Colonic mucosa (tissue), 4 donors: ENCODE measurements at regions not wholly inside any gene's neighbourhood (a gene's known extent, or its start where the extent isn't known, plus 50 kb on each side); places are given as distances from the start of the nearest gene placed in this dataset.

Experiments
- DNase-seq: peaks from one replicate; pipeline ENCODE4 v3.0.0-alpha.2; 2020
- H3K27ac ChIP-seq: fragments of 200-600 bp; one replicate; pipeline ENCODE4 v1.8.0; 2021
- H3K27me3 ChIP-seq: fragments of 200-600 bp; one replicate; pipeline ENCODE4 v1.8.0; 2021
- H3K36me3 ChIP-seq: fragments of 200-600 bp; one replicate; pipeline ENCODE4 v1.8.0; 2021
- H3K4me1 ChIP-seq: fragments of 200-600 bp; one replicate; pipeline ENCODE4 v1.8.0; 2021; ENCODE audit warnings: mild to moderate bottlenecking
- H3K4me3 ChIP-seq: fragments of 200-600 bp; one replicate; pipeline ENCODE4 v1.8.0; 2021
- H3K9ac ChIP-seq, 2 donors: one replicate each; pipeline ENCODE4 v1.7.0; 2013; ENCODE audit warnings: control low read depth in 2 of 2, low read depth in 2 of 2, low read length in 2 of 2
- H3K9me3 ChIP-seq: fragments of 200-600 bp; one replicate; pipeline ENCODE4 v1.8.0; 2021
- CTCF ChIP-seq: fragments of 200-600 bp; IDR thresholded peaks from one replicate; pipeline ENCODE4 v1.8.0; 2022; ENCODE audit warnings: antibody characterized with exemption, mild to moderate bottlenecking
- intact Hi-C: fragments of 100-400 bp; cut with DNase I; formaldehyde crosslinking; loops from one replicate; pipeline ENCODE4 v1.14.1; 2022
- donor health status: healthy.
- donor health status: DM: no; HTN: no; CAD: no.
- donor health status: DM: no; HTN: no; CAD: no.

DNA sequence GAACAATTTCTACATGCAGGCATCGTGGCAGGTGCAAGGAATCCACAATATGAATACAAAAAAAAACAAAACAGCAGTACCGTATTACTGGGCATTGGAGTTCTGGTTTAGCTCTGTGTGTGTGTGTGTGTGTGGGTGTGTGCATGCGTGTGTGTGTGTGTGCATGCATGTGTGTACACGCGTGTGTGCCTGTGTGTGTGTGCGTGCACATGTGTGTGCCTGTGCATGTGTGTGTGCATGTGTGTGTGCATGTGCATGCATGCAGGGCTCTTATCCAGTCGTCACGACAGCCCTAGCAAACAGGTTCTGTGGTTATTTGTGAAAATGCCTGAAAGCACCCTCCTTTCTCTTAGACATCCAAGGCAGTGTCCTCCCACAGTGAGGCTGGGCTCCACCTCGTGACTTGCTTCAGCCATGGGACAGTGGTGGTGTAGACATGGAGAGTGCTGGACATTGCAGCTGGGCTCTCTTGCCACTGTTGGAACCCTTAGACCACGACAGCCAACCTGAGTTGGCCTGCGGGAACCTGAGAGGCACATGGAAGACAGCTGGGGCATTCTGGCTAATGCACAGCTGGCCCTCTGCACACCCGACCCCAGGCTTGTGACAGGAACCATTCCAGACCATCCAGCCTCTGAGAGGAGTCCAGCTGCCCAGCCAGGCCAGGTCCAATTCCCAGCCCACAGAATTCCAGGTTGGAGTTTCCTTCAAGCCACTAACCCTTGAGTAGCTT lies 173.4 kb upstream of the SHH start:
- Histone ChIP-seq H3K9ac (no peak overlapping the region), H3K27me3 (no peaks in the 10 kb centered on the region), H3K36me3 (no peaks in the 10 kb centered on the region), H3K4me3 (no peak overlapping the region), H3K4me1 (no peaks in the 10 kb centered on the region), H3K27ac (no peak overlapping the region), H3K9me3 (no peaks in the 10 kb centered on the region)
- no peak for TF ChIP-seq CTCF
- intact Hi-C loops = no loop called here
- no peak for DNase-seq

- no peak overlapping the region for H3K27ac ChIP-seq
- DNase-seq = no peak
- no peak overlapping the region for H3K4me3 ChIP-seq
- no peaks in the 10 kb centered on the region for H3K27me3 ChIP-seq
- no peaks in the 10 kb centered on the region for H3K36me3 ChIP-seq
- TF ChIP-seq CTCF = no peak
- no peaks in the 10 kb centered on the region for H3K4me1 ChIP-seq
- no peaks in the 10 kb centered on the region for H3K9me3 ChIP-seq
- intact Hi-C loops = no loop called here
- no peak overlapping the region for H3K9ac ChIP-seq
Observed at GRCh38 chr7:155984609-155985405, 172.5 kb upstream of the SHH start.

GRCh38 chr7:155984028-155984580 lies 171.8 kb upstream of the SHH start:
- no peak overlapping the region for H3K4me3 ChIP-seq
- H3K4me1 ChIP-seq = no peaks in the 10 kb centered on the region
- no peak for TF ChIP-seq CTCF
- intact Hi-C loops = no loop called here
- no peak overlapping the region for H3K27ac ChIP-seq
- no peak for DNase-seq
- H3K36me3 ChIP-seq = no peaks in the 10 kb centered on the region
- H3K27me3 ChIP-seq = no peaks in the 10 kb centered on the region
- no peaks in the 10 kb centered on the region for H3K9me3 ChIP-seq
- no peak overlapping the region for H3K9ac ChIP-seq

GRCh38 chr7:155983176-155983815 lies 171.0 kb upstream of the SHH start:
- no peaks in the 10 kb centered on the region for H3K9me3 ChIP-seq
- H3K36me3 ChIP-seq = no peaks in the 10 kb centered on the region
- H3K4me3 ChIP-seq = no peak overlapping the region
- no peak for DNase-seq
- H3K27me3 ChIP-seq = no peaks in the 10 kb centered on the region
- no peak for TF ChIP-seq CTCF
- no peak overlapping the region for H3K9ac ChIP-seq
- H3K4me1 ChIP-seq = no peaks in the 10 kb centered on the region
- H3K27ac ChIP-seq = no peak overlapping the region
- intact Hi-C loops = no loop called here

DNA sequence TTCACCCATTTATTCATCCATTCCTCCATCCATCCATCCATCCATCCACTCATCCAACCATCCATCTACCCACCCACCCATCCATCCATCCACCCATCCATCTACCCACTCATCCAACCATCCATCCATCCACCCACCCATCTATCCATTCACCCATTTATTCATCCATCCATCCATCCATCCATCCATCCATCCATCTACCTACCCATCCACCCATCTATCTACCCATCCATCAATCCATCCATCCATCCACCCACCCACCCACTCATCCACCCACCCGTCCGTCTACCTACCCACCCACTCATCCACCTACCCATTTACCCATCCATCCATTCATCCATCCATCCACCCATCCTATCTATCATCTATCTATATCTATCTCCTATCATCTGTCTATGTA lies 169.4 kb upstream of the SHH start:
- Histone ChIP-seq H3K4me1 (no peaks in the 10 kb centered on the region), H3K36me3 (no peaks in the 10 kb centered on the region), H3K9me3 (no peaks in the 10 kb centered on the region), H3K27ac (no peak overlapping the region), H3K27me3 (no peaks in the 10 kb centered on the region), H3K9ac (no peak overlapping the region), H3K4me3 (no peak overlapping the region)
- TF ChIP-seq CTCF = no peak
- no peak for DNase-seq
- intact Hi-C loops = no loop called here
